ENCODE measurements at regions not wholly inside any gene's neighbourhood (a gene's known extent, or its start where the extent isn't known, plus 50 kb on each side); places are given as distances from the start of the nearest gene placed in this dataset.

- ATAC-seq: no peak
- no peak for DNase-seq (ENCODE audit: low spot score)
Measured at GRCh38 chr9:81214975-81215374, 474.4 kb downstream of the TLE1 start.

GRCh38 chr9:81213456-81213855 lies 475.9 kb downstream of the TLE1 start:
- no peak for ATAC-seq
- DNase-seq (ENCODE audit: low spot score): no peak

- DNase-seq (ENCODE audit: low spot score) (no peak), ATAC-seq (no peak)
Measured at GRCh38 chr9:81211741-81212140, 477.6 kb downstream of the TLE1 start.

DNA sequence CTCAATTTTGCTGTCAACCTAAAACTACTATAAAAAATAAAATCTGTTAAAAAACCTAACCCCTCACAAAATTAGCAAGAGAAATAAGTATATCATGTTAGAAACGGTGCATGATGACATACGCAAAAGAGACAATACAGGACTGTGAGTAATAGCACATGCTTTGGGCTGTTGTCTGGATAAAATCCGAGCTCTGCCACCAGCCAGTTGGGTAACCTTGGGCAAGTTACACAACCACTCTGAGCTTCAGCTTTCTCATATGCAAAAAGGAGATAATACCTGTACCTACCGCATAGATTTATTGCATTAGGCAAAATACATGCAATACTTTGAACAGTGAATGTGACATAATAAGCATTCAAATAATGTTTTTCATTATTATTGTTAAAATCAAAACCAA lies 481.7 kb downstream of the TLE1 start:
- DNase-seq (ENCODE audit: low spot score) (no peak), ATAC-seq (no peak)

DNA sequence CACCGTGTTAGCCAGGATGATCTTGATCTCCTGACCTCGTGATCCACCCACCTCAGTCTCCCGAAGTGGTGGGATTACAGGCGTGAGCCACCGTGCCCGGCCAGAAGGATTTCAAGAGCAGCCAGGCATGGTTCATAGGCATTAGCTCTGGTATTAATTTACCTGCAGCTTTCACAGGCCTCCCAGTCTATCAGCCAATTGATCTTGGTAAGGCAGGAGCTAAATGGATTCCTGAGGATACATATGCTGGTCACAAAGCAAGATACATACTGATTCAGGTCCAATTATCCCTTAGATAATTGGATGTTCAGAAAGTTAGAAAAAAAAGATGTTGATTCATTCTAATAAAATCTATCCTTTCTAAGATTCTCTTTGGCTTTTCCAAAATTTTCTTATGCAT lies 487.1 kb downstream of the TLE1 start:
- no peak for DNase-seq (ENCODE audit: low spot score)
- no peak for ATAC-seq

DNA sequence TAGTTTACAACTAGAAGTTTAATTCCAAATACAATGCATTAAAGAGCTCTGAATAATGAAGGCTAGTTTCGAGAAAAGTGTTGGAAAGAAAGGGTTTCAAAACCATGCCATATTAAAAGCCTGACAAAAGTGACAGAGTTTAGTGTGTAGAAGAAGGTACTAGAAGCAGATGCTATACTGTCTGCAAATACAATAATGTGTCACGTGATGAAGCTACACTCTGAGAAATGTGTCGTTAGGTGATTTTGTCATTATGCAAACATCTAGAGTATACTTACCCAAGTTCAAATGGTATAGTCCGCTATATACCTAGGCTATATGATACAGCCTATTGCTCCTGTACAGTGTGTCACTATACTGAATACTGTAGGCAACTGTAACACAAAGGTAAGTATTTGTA lies 494.1 kb downstream of the TLE1 start:
- no peak for ATAC-seq

DNA sequence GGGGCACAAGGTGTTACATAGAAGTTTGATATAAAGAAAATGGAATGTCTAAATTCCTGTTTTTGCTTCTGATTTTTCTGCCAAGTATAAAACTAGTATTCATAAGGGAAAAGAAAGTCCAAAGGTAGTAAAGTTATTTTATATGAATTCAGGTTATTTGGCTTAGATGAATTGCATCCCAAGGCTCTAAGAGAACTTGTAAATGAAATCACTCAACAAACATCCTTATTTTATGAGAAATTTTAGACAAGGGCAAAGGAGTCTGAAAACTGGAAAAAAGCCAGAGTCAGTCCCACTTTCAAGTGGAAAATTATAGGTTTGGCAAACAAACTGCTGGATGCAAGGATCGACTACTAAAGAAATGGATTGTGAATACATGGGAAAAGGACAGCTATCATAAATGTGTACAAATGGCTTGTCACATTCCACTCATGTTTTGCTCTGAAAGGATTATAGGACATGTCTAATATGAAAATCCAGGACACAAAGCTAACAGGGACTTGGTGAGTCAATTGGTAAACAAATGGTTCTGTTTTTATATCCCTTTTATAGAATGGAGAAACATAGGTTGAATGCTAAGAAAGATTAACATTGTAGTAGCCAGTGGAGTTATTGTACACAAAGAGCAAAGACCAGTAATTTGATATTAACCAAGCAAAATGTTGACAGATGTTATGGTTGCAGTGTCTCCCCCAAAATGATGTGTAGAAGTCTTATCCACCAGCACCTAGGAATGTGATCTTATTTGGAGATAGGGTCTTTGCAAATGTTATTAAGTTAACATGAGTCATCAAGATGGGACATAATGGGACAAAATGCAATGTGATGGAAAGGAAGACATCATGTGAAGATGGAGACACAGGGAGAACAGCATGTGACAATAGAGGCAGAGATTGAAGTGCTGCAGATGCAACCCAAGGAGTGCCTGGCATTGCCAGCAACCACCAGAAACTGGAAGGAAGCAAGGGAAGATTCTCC lies 495.7 kb downstream of the TLE1 start:
- ATAC-seq: no peak
- no peak for DNase-seq (ENCODE audit: low spot score)

More for the DNA sequence above, 494.1 kb downstream of the TLE1 start:
- no peak for DNase-seq (ENCODE audit: low spot score)

DNA sequence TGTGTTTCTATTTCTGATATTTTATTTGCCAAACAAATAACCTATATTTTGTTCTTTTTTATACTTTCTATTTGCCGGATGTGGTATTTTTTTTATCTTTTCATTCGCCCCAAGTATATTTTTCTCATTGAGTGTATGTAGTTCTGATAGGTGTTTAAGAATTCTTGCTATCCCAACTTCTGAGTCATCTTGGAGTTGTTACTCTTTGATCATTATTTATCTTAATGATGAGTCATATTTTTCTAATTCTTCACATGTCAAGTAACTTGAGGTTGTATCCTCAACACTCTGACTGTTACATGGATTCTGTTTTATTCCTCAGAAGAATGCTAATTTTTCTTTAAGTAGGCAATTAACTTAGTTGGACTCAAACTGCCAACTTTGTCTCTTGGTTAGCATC lies 498.1 kb downstream of the TLE1 start:
- no peak for DNase-seq (ENCODE audit: low spot score)
- no peak for ATAC-seq

DNA sequence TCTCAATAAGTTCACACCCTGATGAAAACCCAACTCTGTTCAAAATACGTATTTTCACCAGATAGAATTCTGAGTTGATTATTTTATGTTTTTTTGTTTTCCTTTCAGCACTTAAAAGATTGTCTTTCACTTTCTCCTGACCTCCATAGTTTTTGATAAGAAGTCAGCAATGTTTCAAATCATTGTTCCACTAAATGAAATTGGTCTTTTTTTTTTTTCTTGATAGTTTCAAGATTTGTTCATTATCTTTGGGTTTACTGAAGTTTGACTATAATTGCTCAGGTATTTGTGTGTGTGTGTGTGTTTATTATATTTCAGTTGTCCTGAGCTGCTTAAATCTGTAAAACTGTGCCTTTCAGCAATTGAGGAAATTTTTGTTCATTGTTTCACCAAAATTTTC lies 498.7 kb downstream of the TLE1 start:
- no peak for ATAC-seq

DNA sequence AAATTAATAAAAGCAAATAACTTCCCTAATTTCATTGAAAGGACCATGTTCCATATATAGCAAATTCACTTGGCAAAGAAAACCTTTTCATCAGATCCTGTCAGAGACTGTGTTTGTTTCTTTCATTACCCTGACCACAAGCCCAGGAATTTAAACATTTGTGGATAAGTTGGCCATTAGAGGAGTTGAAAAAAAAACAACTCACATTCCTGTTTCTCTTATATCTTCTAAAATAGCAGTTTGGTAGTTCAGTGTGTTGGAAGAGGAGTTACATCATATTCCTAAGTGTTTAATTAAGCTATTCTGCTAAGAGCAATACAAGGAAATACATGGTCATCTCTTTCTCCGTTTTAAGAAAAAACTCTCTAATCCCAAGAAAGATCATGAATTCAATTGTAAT lies 505.6 kb downstream of the TLE1 start:
- DNase-seq (ENCODE audit: low spot score) (no peak), ATAC-seq (no peak)

More for the DNA sequence above, 498.7 kb downstream of the TLE1 start:
- no peak for DNase-seq (ENCODE audit: low spot score)

DNA sequence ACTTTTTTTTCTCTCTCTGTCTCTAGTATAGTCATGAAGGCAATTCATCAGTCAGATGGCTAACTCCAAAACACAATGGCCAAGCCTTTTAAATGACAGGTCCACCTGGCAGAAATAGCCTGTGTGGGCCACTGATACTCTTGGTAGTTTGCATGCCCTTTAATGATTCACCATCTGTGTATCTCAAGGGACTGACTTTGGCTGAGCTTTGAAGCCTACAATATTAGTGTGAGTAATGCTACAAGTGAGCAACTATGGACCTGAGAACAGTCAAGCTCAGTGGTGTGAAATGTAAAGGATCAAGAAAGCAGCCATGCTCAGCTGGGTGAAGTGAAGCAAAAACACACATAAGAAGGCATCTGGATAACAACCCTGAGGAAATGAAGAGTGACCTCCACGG lies 506.9 kb downstream of the TLE1 start:
- DNase-seq (ENCODE audit: low spot score) (no peak), ATAC-seq (no peak)

DNA sequence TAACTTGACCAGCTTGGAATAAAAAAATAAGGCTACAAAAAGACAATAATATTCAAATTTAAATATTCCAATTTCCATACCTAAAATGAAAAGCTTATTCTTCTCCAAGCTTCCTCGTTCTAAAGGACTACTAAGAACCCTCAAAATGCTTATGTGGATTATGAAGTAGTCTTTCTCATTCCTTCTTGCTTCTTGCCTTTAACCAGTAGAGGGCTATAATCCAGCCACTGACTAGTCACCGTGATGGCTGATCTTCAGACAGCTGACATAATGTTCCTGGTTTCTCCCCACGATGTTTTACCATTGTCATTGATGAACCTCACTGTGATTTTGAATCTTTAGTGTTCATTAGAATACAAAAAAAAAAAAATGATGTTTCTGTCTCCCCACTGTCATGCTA lies 515.3 kb downstream of the TLE1 start:
- ATAC-seq: no peak

DNA sequence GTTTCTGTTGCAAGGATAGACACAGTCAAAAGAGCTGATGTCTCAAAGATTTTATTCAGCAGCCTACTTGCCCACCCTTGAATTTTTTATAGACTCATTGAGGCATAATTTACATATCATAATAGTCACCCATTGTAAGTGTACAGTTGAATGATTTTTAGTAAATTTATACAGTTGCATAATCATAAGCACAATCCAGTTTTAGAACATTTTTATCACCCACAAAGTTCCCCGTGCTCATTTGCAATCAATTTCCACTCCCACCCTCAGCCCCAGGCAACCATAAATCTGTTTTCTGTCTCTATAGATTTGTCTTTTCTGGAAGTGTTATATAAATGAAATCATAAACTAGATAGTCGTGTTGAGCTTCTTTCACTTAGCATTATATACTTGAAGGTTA lies 517.7 kb downstream of the TLE1 start:
- ATAC-seq: no peak
- DNase-seq (ENCODE audit: low spot score): no peak

More for the DNA sequence above, 515.3 kb downstream of the TLE1 start:
- DNase-seq (ENCODE audit: low spot score): no peak

- no peak for ATAC-seq
- no peak for DNase-seq (ENCODE audit: low spot score)
Measured at GRCh38 chr9:81162361-81162760, 527.0 kb downstream of the TLE1 start.

- DNase-seq (ENCODE audit: low spot score) (no peak), ATAC-seq (no peak)
Measured at GRCh38 chr9:81156381-81156780, 533.0 kb downstream of the TLE1 start.

DNA sequence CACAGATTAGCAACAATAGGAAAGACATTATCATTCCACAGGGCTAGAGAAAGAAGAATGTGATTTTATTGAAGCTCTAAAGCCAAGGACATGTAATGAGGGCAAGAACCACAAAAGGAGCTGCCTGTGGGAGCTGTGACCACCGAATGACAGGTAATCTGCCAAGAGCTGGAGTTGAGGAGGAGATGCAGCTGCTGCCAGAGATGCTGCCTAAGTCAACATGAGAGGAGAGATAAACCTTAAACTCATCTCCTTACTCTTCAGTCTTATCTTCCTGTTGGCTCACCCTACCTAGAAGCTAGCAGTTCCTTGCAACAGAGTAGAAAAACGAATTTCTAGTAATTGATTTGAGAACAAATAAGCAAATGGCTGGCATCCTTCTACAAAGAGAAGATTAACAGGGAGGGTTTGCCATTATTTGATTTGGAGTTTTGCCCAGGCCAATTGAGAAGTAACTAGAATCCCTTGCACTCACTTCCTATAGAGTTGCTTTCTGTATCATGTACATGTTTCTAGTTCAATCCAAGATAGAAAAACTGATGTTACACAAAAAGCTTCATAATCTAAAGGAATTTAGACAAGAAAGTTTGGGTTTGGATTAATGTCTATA lies 539.2 kb downstream of the TLE1 start:
- ATAC-seq (no peak), DNase-seq (ENCODE audit: low spot score) (no peak)

GRCh38 chr9:81146684-81147337 lies 542.5 kb downstream of the TLE1 start:
- DNase-seq (ENCODE audit: low spot score): no peak
- no peak for ATAC-seq

DNA sequence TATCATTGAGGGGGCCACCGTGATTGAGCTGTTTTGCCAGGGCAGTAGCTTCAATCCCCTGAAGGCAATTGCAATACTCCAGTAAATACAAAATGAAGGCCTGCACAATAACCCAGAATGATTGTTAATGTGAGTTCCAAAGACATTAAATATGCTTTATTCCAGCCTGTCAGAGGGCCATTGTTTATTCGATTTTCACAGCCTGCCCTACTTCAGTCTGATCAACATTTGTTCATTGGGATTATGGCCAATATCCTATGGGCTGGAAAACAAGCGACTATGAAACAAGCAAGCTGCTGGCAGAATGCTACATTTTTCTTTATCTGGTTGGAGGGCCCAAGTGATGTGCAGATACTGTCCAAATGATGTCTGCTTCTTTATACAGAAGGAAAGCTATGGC lies 543.1 kb downstream of the TLE1 start:
- ATAC-seq (no peak), DNase-seq (ENCODE audit: low spot score) (no peak)

DNA sequence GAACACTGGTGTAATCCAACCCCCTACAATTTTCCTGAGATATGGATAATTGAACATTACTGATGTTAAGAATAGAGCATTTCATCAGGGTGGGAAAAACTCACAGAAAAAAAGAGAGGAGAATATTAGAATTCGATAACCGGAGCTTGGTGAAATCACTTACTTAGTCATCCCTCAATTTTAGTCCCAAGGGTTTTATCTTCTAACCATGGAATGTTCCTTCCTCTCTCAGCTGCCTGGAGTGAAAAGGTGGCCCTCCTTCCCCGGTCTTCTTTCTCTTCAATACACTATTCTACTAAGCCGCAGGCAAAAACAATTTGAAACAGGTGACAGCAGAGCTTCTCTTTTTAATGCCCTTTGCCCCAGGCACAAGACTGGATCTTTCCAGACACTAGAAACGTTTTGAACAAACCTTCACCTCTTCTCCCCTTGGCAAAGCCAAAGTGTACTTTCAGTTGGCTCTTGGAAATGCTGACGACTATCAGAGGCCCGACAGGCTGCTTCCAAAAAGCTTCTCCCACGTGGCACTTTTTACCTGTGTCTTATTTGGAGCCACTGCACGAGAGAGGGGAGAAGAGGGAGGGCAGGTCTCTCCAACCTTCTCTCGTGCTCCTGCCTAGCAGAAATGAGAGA lies 543.9 kb downstream of the TLE1 start:
- peak; percentile 55 for DNase-seq (ENCODE audit: low spot score)
- peak; percentile 93 for ATAC-seq

GRCh38 chr9:81141961-81142360 lies 547.4 kb downstream of the TLE1 start:
- ATAC-seq (no peak), DNase-seq (ENCODE audit: low spot score) (no peak)

DNA sequence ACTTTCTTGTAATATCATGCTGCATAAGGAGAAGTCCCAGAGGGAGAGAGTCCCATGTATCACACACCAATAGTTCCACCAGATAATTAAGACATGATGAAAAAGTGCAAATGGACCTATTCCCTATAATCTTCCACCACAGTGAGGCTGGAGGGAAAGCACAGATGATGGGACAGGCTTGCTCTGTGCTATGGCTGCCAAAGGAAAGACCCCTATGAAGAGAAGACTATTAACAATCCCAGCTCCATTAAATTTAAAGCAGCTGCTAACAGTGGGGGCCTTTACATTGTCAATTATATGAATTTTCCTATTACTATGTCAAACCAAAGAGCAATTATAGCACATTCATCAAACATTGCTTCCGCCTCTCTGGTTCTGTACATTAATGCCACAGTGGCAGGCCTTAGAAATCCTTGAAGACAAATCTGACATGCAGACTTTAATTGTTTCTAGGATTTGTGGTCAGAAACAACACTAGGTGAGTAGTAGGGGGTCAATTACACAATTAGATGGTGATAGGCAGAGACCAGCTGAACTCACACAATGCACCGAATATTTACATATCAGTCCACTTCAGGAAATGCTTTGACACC lies 551.3 kb downstream of the TLE1 start:
- DNase-seq (ENCODE audit: low spot score) (no peak), ATAC-seq (no peak)
